Upper lobe of left lung (tissue), 4 donors: ENCODE measurements at regions not wholly inside any gene's neighbourhood (a gene's known extent, or its start where the extent isn't known, plus 50 kb on each side); places are given as distances from the start of the nearest gene placed in this dataset.
"Not testable (repeated sequence)": the region's sequence is repeated elsewhere in the genome, so short reads cannot be mapped to it uniquely, and the experiment has no call there.

Experiments
- CTCF ChIP-seq, 6 experiments: fragments of 450-650 bp in 4 of 6; fragments of 200-600 bp in 2 of 6; sonication (generic) in 2 of 6; IDR thresholded peaks; one replicate each; pipeline ENCODE4 v1.5.1; 2016 to 2019; ENCODE audit warnings: antibody characterized with exemption in 6 of 6
- POLR2A ChIP-seq, 4 donors: fragments of 450-650 bp; IDR thresholded peaks; one replicate each; pipeline ENCODE4 v1.5.1; 2016 to 2017; ENCODE audit warnings: antibody characterized with exemption in 4 of 4, mild to moderate bottlenecking in 2 of 4
- POLR2AphosphoS5 ChIP-seq, 2 donors: sonication (generic); formaldehyde crosslinking; IDR thresholded peaks; one replicate each; pipeline ENCODE4 v1.5.1; 2017; ENCODE audit warnings: antibody characterized with exemption in 2 of 2

GRCh38 chr7:84730864-84731263, 456.0 kb downstream of the SEMA3D start:
- TF ChIP-seq POLR2A, POLR2AphosphoS5, CTCF (IDR thresholded peaks at IDR 0.05): not testable (repeated sequence)
